Mucosa of descending colon (tissue), 3 donors: ENCODE measurements at regions not wholly inside any gene's neighbourhood (a gene's known extent, or its start where the extent isn't known, plus 50 kb on each side); places are given as distances from the start of the nearest gene placed in this dataset.

Experiments used
- ATAC-seq: fragments of 200-7000 bp; cut with Tn5 transposase; one replicate; pipeline ENCODE4 v1.9.1; 2020; ENCODE audit warnings: mild to moderate bottlenecking, moderate library complexity
- DNase-seq, 3 donors: peaks; one replicate each; pipeline ENCODE4 v3.0.0-alpha.2; 2020
- H3K36me3 ChIP-seq: fragments of 200-600 bp; one replicate; pipeline ENCODE4 v1.8.0; 2021; ENCODE audit warnings: low read depth, mild to moderate bottlenecking
- H3K4me1 ChIP-seq: fragments of 200-600 bp; one replicate; pipeline ENCODE4 v1.8.0; 2021; ENCODE audit warnings: low read depth, mild to moderate bottlenecking
- H3K4me3 ChIP-seq: fragments of 200-600 bp; one replicate; pipeline ENCODE4 v1.8.0; 2021; ENCODE audit warnings: mild to moderate bottlenecking
- H3K9me3 ChIP-seq: fragments of 200-600 bp; one replicate; pipeline ENCODE4 v1.8.0; 2021; ENCODE audit warnings: mild to moderate bottlenecking
- CTCF ChIP-seq: fragments of 200-600 bp; IDR thresholded peaks from one replicate; pipeline ENCODE4 v1.8.0; 2022; ENCODE audit warnings: antibody characterized with exemption, mild to moderate bottlenecking
- intact Hi-C, 2 donors: fragments of 100-400 bp; cut with DNase I in 1 of 2; cut with micrococcal nuclease in 1 of 2; formaldehyde crosslinking; loops; one replicate each; pipeline versions ENCODE4 v1.11.0 to v1.11.1; 2022; cut with DNase I, micrococcal nuclease
- donor health status: DM: no; HTN: no; CAD: no; lungs with moderate emphysema.
- donor health status: DM: no; HTN: no; CAD: no.
- donor health status: DM: no; HTN: yes; CAD: no.

- TF ChIP-seq CTCF = no peak
- intact Hi-C loops = no loop called here
- no peak for DNase-seq
Measured at GRCh38 chr13:76361868-76362267, 524.3 kb downstream of the KCTD12 start.

GRCh38 chr13:76351541-76352229 is 534.5 kb downstream of the KCTD12 start:
- H3K36me3 ChIP-seq = no peaks in the 10 kb centered on the region
- intact Hi-C loops = no loop called here
- no peak overlapping the region for H3K4me3 ChIP-seq
- no peaks in the 10 kb centered on the region for H3K9me3 ChIP-seq
- H3K4me1 ChIP-seq = no peaks in the 10 kb centered on the region
- DNase-seq (no peak), ATAC-seq (no peak)
- no peak for TF ChIP-seq CTCF

More at GRCh38 chr13:76361868-76362267, 524.3 kb downstream of the KCTD12 start:
- no peaks in the 10 kb centered on the region for H3K4me1 ChIP-seq
- ATAC-seq = no peak
- no peak overlapping the region for H3K4me3 ChIP-seq
- no peaks in the 10 kb centered on the region for H3K36me3 ChIP-seq
- H3K9me3 ChIP-seq = no peaks in the 10 kb centered on the region

GRCh38 chr13:76350399-76350798 is 535.8 kb downstream of the KCTD12 start:
- H3K9me3 ChIP-seq = no peaks in the 10 kb centered on the region
- intact Hi-C loops = no loop called here
- ATAC-seq (no peak), DNase-seq (no peak)
- TF ChIP-seq CTCF = no peak
- no peaks in the 10 kb centered on the region for H3K4me1 ChIP-seq
- H3K36me3 ChIP-seq = no peaks in the 10 kb centered on the region
- H3K4me3 ChIP-seq = no peak overlapping the region

- Histone ChIP-seq H3K36me3 (no peaks in the 10 kb centered on the region), H3K4me1 (no peaks in the 10 kb centered on the region), H3K4me3 (no peak overlapping the region), H3K9me3 (no peaks in the 10 kb centered on the region)
- no peak for TF ChIP-seq CTCF
- no peak for ATAC-seq
- intact Hi-C loops = no loop called here
- DNase-seq = no peak
Measured at GRCh38 chr13:76349700-76350099, 536.5 kb downstream of the KCTD12 start.

- intact Hi-C loops = no loop called here
- H3K36me3 ChIP-seq = no peaks in the 10 kb centered on the region
- TF ChIP-seq CTCF = no peak
- H3K4me1 ChIP-seq = no peaks in the 10 kb centered on the region
- no peak overlapping the region for H3K4me3 ChIP-seq
- DNase-seq = no peak
- no peak for ATAC-seq
- no peaks in the 10 kb centered on the region for H3K9me3 ChIP-seq
Measured at GRCh38 chr13:76339649-76340048, 546.6 kb downstream of the KCTD12 start.

GRCh38 chr13:76338003-76338402 is 548.2 kb downstream of the KCTD12 start:
- no peaks in the 10 kb centered on the region for H3K9me3 ChIP-seq
- ATAC-seq (no peak), DNase-seq (no peak)
- no peaks in the 10 kb centered on the region for H3K4me1 ChIP-seq
- TF ChIP-seq CTCF = no peak
- H3K36me3 ChIP-seq = no peaks in the 10 kb centered on the region
- H3K4me3 ChIP-seq = no peak overlapping the region
- intact Hi-C loops = no loop called here
